ENCODE measurements at regions not wholly inside any gene's neighbourhood (a gene's known extent, or its start where the extent isn't known, plus 50 kb on each side); places are given as distances from the start of the nearest gene placed in this dataset.
A peak's percentile ranks its signal among the peaks of the same experiment; 100 is the strongest.

DNA sequence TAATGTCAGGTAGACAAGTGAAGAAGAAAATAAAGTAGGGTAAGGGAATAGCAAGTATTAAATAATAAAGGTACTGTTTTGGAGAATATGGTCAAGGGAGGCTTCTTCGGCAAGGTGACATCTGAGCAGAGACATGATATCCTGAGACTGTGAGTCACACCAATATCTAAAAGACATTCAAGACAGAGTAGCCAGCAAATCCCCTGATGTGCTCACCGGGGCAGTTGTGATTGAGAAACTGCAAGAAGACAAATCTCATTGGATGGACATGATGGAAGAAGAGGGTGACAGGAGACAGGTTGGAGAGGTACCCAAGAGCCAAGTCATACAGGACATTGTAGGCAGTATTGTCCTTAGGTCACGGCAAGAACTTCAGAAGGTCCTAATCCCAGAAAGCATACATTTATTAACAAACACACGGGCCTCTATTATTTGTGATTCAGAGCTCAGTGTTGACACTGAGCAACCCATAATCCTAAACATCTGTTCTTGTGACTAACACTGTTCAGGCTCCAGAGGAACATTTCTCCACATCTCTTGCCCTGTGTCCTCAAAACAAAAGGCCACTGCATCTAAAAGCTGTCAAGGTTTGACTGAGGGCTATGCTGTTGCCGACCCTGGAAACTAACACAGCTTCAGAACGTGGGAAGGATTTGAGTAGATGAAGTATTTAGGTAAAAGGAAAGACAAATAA lies 258.7 kb upstream of the CLINT1 start:
- Histone ChIP-seq H3K27ac (no peak overlapping the region), H3K4me3 (no peak overlapping the region), H3K4me1 (no peaks in the 10 kb centered on the region), H3K36me3 (no peaks in the 10 kb centered on the region), H3K27me3 (no peaks in the 10 kb centered on the region), H3K9me3 (no peaks in the 10 kb centered on the region)
- peak in 1 of 2 donors; percentile 34 for ATAC-seq (ENCODE audit: low FRiP score in 2 of 2)
- no peak for DNase-seq
- 83 to 87% methylated on average over 6 of the region's 6 CpGs for WGBS, 2 donors
- TF ChIP-seq POLR2AphosphoS5 (IDR thresholded peaks at IDR 0.05) = no peak
- TF ChIP-seq CTCF (IDR thresholded peaks at IDR 0.05) = no peak
- TF ChIP-seq POLR2A (IDR thresholded peaks at IDR 0.05) = no peak
- no peak for TF ChIP-seq EP300 (IDR thresholded peaks at IDR 0.05)

DNA sequence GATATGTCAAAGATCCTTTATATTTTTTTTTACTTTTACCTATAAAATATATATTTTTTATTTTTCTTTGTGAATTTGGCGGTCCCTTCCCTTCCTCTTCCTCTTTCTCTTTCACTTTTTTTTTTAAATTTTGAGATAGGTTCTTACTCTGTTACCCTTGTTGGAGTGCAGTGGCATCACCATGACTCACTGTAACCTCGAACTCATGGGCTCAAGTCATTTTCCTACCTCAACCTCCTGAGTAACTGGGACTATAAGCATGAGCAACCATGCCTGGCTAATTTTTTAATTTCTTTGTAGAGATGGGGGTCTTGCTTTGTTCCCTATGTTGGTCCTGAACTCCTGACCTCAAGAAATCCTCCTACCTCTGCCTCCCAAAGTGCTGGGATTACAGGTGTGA lies 258.0 kb upstream of the CLINT1 start:
- no peak overlapping the region for H3K27ac ChIP-seq
- TF ChIP-seq EP300 (IDR thresholded peaks at IDR 0.05) (no peak), CTCF (IDR thresholded peaks at IDR 0.05) (no peak), POLR2AphosphoS5 (IDR thresholded peaks at IDR 0.05) (no peak), POLR2A (IDR thresholded peaks at IDR 0.05) (no peak)

GRCh38 chr5:158115468-158115867 lies 256.5 kb upstream of the CLINT1 start:
- no peak overlapping the region for H3K27ac ChIP-seq
- no peaks in the 10 kb centered on the region for H3K4me1 ChIP-seq
- no peak overlapping the region for H3K4me3 ChIP-seq
- no peaks in the 10 kb centered on the region for H3K36me3 ChIP-seq
- no peaks in the 10 kb centered on the region for H3K9me3 ChIP-seq
- TF ChIP-seq CTCF (IDR thresholded peaks at IDR 0.05) (no peak), POLR2A (IDR thresholded peaks at IDR 0.05) (no peak), POLR2AphosphoS5 (IDR thresholded peaks at IDR 0.05) (no peak)
- H3K27me3 ChIP-seq = no peaks in the 10 kb centered on the region
- WGBS, 2 donors = 65 to 70% methylated on average over 1 of the region's 1 CpG
- DNase-seq (no peak), ATAC-seq (ENCODE audit: low FRiP score in 2 of 2) (peak in 1 of 2 donors; percentile 57)

More for the DNA sequence above, 258.0 kb upstream of the CLINT1 start:
- Histone ChIP-seq H3K9me3 (no peaks in the 10 kb centered on the region), H3K4me3 (no peak overlapping the region), H3K4me1 (no peaks in the 10 kb centered on the region), H3K27me3 (no peaks in the 10 kb centered on the region), H3K36me3 (no peaks in the 10 kb centered on the region)
- WGBS, 2 donors = 61 to 77% methylated on average over 2 of the region's 2 CpGs
- ATAC-seq (ENCODE audit: low FRiP score in 2 of 2) (no peak), DNase-seq (no peak)

- no peak for TF ChIP-seq POLR2AphosphoS5 (IDR thresholded peaks at IDR 0.05)
- TF ChIP-seq POLR2A (IDR thresholded peaks at IDR 0.05) = no peak
- no peak for TF ChIP-seq EP300 (IDR thresholded peaks at IDR 0.05)
- TF ChIP-seq CTCF (IDR thresholded peaks at IDR 0.05) = no peak
- no peaks in the 10 kb centered on the region for H3K9me3 ChIP-seq
- H3K36me3 ChIP-seq = no peaks in the 10 kb centered on the region
- H3K27ac ChIP-seq = no peak overlapping the region
- H3K4me3 ChIP-seq = no peak overlapping the region
- no peak for ATAC-seq (ENCODE audit: low FRiP score in 2 of 2)
- no peak for DNase-seq
- WGBS, 2 donors = 89 to 90% methylated on average over 2 to 3 of the region's 3 CpGs
- no peaks in the 10 kb centered on the region for H3K27me3 ChIP-seq
- H3K4me1 ChIP-seq = no peaks in the 10 kb centered on the region
Observed at GRCh38 chr5:158108177-158108576, 249.2 kb upstream of the CLINT1 start.

GRCh38 chr5:158100373-158100888 lies 241.5 kb upstream of the CLINT1 start:
- 30 to 34% methylated on average over 2 of the region's 2 CpGs for WGBS, 2 donors
- TF ChIP-seq POLR2AphosphoS5 (IDR thresholded peaks at IDR 0.05) = no peak
- TF ChIP-seq CTCF (IDR thresholded peaks at IDR 0.05) = no peak
- no peak for TF ChIP-seq POLR2A (IDR thresholded peaks at IDR 0.05)
- TF ChIP-seq EP300 (IDR thresholded peaks at IDR 0.05) = no peak
- no peak overlapping the region for H3K4me3 ChIP-seq
- no peaks in the 10 kb centered on the region for H3K27me3 ChIP-seq
- ATAC-seq (ENCODE audit: low FRiP score in 2 of 2) = no peak
- H3K4me1 ChIP-seq = no peaks in the 10 kb centered on the region
- no peak for DNase-seq
- no peak overlapping the region for H3K27ac ChIP-seq
- no peaks in the 10 kb centered on the region for H3K36me3 ChIP-seq
- H3K9me3 ChIP-seq = no peaks in the 10 kb centered on the region
